ENCODE measurements at regions not wholly inside any gene's neighbourhood (a gene's known extent, or its start where the extent isn't known, plus 50 kb on each side); places are given as distances from the start of the nearest gene placed in this dataset.

DNA sequence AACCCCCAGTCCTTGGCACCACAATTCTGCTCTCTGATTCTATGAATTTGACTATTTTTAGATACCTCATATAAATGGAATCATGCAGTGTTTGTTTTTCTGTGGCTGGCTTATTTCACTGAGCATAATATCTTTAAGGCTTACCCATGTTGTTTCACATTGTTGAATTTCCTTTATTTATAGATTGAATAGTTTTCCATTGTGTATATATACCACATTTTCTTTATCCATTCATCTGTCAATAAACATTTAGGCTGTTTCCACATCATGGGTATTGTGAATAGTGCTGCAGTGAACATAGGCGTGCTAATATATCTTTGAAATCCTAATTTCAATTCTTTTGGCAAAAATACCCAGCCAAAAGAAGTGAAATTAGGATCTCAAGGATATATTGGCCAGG, 126.7 kb upstream of the SLC38A2 start (continued):
- TF ChIP-seq TAF1 (IDR thresholded peaks at IDR 0.05; ENCODE audit: borderline replicate concordance, low read depth, low read length) (no peak), RAD21 (IDR thresholded peaks at IDR 0.05; ENCODE audit: low read length) (no peak), NRF1 (IDR thresholded peaks at IDR 0.05; ENCODE audit: low read depth, low read length) (no peak), EZH2phosphoT487 (IDR thresholded peaks at IDR 0.05; ENCODE audit: borderline replicate concordance, low read depth) (no peak), SMC3 (IDR thresholded peaks at IDR 0.05; ENCODE audit: low read depth, low read length) (no peak), RCOR1 (IDR thresholded peaks at IDR 0.05; ENCODE audit: low read length) (no peak)

DNA sequence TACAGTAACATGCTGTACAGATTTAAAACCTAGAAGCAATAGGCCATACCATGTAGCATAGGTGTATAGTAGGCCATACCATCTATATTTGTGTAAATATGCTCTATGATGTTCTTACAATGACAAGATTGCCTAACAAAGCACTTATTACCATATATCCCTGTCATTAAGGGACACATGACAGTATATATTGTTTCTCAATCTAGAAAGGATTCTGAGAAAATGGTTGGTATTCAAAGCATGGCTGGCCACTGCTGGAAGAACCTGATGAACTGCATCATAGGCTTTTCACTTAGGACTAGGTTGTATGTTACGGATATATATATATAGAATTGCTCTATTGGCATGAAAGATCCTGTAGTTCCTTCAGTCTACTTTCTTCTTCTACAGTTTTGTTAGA, 125.2 kb upstream of the SLC38A2 start:
- Histone ChIP-seq H3K36me3 (replicated peaks in 1 of 2; ENCODE audit: control insufficient read depth in 1 of 2, insufficient read depth in 2 of 2, low read length in 1 of 2) (peaks cover 0 to 10% of the 10 kb centered on the region in 2 experiments), H3K9me3 (peaks cover 11% of the 10 kb centered on the region; the same call in 1 of the 2 replicates)
- POLR2A ChIA-PET, result no interaction called here

DNA sequence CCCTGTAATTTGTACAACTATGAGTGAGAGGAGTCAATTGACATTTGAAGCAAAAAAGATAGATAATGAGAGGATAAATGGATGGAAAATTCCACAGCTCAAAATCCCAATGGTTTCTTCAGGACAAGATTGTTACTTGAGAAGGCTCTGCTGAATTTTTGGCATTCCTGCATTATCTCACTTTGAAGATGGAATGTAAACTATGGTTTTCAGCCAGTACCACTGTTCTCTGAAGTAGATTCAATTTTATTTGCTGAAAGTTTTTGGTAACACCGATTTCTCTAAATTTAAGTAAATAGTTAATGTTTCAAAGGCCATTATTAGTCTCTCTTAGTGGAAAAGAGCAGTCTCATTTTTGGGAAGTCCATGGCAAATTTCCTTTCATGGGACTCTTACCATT, 121.9 kb upstream of the SLC38A2 start:
- Histone ChIP-seq H3F3A (replicated peaks; ENCODE audit: insufficient read depth) (peaks cover 14% of the 10 kb centered on the region), H3K9ac (no peak overlapping the region), H3K79me2 (ENCODE audit: insufficient read depth) (no peaks in the 10 kb centered on the region), H2AFZ (ENCODE audit: low read depth) (no peak overlapping the region), H3K36me3 (replicated peaks in 1 of 2; ENCODE audit: control insufficient read depth in 1 of 2, insufficient read depth in 2 of 2, low read length in 1 of 2) (no peaks in the 10 kb centered on the region), H4K20me1 (ENCODE audit: insufficient read depth) (no peaks in the 10 kb centered on the region), H3K9me3 (no peaks in the 10 kb centered on the region), H3K27ac (ENCODE audit: low read depth in 2 of 2, low read length in 1 of 2) (peak overlapping the region; percentile 75 to 77; a peak in 3 of 4 replicates), H3K27me3 (ENCODE audit: insufficient read depth) (no peaks in the 10 kb centered on the region), H3K4me2 (peak overlapping the region; percentile 1; the same call in 1 of the 2 replicates), H3K4me3 (ENCODE audit: low read depth in 2 of 2, low read length in 1 of 2) (no peak overlapping the region; a peak in 1 of 4 replicates), H3K9me2 (no peaks in the 10 kb centered on the region), H3K4me1 (ENCODE audit: control insufficient read depth in 1 of 2, insufficient read depth in 2 of 2, low read depth in 1 of 2, low read length in 1 of 2) (peaks cover 2 to 33% of the 10 kb centered on the region in 2 experiments)
- ChIA-PET POLR2A (no interaction called here), CTCF (no interaction called here)
- WGBS (ENCODE audit: low lambda C conversion rate), result 15% methylated on average over 1 of the region's 1 CpG
- no peak for DNase-seq
- TF ChIP-seq RXRA (IDR thresholded peaks at IDR 0.05; ENCODE audit: borderline replicate concordance, low read depth) (peak; percentile 33; the same call in 1 of the 2 replicates), RCOR1 (IDR thresholded peaks at IDR 0.05; ENCODE audit: low read length) (no peak), MXI1 (IDR thresholded peaks at IDR 0.05; ENCODE audit: low read depth, low read length) (no peak), FOXJ3 (CRISPR knock-in tag; IDR thresholded peaks at IDR 0.05) (no peak), EZH2phosphoT487 (IDR thresholded peaks at IDR 0.05; ENCODE audit: borderline replicate concordance, low read depth) (no peak), GABPA (IDR thresholded peaks at IDR 0.05; ENCODE audit: low read depth) (no peak), SMC3 (IDR thresholded peaks at IDR 0.05; ENCODE audit: low read depth, low read length) (no peak), JUND (IDR thresholded peaks at IDR 0.05) (peak; percentile 33; the same call in 1 of the 2 replicates), ELF1 (IDR thresholded peaks at IDR 0.05) (no peak), EP300 (IDR thresholded peaks at IDR 0.05; ENCODE audit: borderline replicate concordance in 1 of 2, low read depth in 1 of 2, low read length in 1 of 2) (peak; percentile 13 to 86; a peak in 2 of 4 replicates)
- TF ChIP-seq, protein P1, sequence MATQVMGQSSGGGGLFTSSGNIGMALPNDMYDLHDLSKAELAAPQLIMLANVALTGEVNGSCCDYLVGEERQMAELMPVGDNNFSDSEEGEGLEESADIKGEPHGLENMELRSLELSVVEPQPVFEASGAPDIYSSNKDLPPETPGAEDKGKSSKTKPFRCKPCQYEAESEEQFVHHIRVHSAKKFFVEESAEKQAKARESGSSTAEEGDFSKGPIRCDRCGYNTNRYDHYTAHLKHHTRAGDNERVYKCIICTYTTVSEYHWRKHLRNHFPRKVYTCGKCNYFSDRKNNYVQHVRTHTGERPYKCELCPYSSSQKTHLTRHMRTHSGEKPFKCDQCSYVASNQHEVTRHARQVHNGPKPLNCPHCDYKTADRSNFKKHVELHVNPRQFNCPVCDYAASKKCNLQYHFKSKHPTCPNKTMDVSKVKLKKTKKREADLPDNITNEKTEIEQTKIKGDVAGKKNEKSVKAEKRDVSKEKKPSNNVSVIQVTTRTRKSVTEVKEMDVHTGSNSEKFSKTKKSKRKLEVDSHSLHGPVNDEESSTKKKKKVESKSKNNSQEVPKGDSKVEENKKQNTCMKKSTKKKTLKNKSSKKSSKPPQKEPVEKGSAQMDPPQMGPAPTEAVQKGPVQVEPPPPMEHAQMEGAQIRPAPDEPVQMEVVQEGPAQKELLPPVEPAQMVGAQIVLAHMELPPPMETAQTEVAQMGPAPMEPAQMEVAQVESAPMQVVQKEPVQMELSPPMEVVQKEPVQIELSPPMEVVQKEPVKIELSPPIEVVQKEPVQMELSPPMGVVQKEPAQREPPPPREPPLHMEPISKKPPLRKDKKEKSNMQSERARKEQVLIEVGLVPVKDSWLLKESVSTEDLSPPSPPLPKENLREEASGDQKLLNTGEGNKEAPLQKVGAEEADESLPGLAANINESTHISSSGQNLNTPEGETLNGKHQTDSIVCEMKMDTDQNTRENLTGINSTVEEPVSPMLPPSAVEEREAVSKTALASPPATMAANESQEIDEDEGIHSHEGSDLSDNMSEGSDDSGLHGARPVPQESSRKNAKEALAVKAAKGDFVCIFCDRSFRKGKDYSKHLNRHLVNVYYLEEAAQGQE (IDR thresholded peaks at IDR 0.05; ENCODE audit: low read depth, low read length), result no peak

More for the DNA sequence above, 125.2 kb upstream of the SLC38A2 start:
- Histone ChIP-seq H3K4me1 (ENCODE audit: control insufficient read depth in 1 of 2, insufficient read depth in 2 of 2, low read depth in 1 of 2, low read length in 1 of 2) (peaks cover 0 to 10% of the 10 kb centered on the region in 2 experiments; a peak in 2 of 4 replicates), H3K79me2 (ENCODE audit: insufficient read depth) (no peaks in the 10 kb centered on the region), H3F3A (replicated peaks; ENCODE audit: insufficient read depth) (peaks cover 8% of the 10 kb centered on the region), H3K9me2 (no peaks in the 10 kb centered on the region), H2AFZ (ENCODE audit: low read depth) (no peak overlapping the region), H3K9ac (no peak overlapping the region), H3K4me3 (ENCODE audit: low read depth in 2 of 2, low read length in 1 of 2) (no peak overlapping the region), H3K4me2 (no peak overlapping the region), H3K27me3 (ENCODE audit: insufficient read depth) (no peaks in the 10 kb centered on the region), H4K20me1 (ENCODE audit: insufficient read depth) (no peaks in the 10 kb centered on the region), H3K27ac (ENCODE audit: low read depth in 2 of 2, low read length in 1 of 2) (no peak overlapping the region)
- CTCF ChIA-PET, result no interaction called here
- 100% methylated on average over 1 of the region's 1 CpG for WGBS (ENCODE audit: low lambda C conversion rate)
- no peak for DNase-seq
- TF ChIP-seq YY1 (IDR thresholded peaks at IDR 0.05; ENCODE audit: low read depth), result no peak
- TF ChIP-seq TCF12 (IDR thresholded peaks at IDR 0.05), result no peak
- no peak for TF ChIP-seq MXI1 (IDR thresholded peaks at IDR 0.05; ENCODE audit: low read depth, low read length)
- TF ChIP-seq SMC3 (IDR thresholded peaks at IDR 0.05; ENCODE audit: low read depth, low read length), result no peak
- TF ChIP-seq EZH2phosphoT487 (IDR thresholded peaks at IDR 0.05; ENCODE audit: borderline replicate concordance, low read depth), result no peak
- TF ChIP-seq MEF2A (IDR thresholded peaks at IDR 0.05; ENCODE audit: borderline replicate concordance, low read depth), result no peak
- TF ChIP-seq, protein P2, sequence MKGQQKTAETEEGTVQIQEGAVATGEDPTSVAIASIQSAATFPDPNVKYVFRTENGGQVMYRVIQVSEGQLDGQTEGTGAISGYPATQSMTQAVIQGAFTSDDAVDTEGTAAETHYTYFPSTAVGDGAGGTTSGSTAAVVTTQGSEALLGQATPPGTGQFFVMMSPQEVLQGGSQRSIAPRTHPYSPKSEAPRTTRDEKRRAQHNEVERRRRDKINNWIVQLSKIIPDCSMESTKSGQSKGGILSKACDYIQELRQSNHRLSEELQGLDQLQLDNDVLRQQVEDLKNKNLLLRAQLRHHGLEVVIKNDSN (IDR thresholded peaks at IDR 0.05; ENCODE audit: borderline replicate concordance, low read depth), result no peak
- TF ChIP-seq, protein P3, sequence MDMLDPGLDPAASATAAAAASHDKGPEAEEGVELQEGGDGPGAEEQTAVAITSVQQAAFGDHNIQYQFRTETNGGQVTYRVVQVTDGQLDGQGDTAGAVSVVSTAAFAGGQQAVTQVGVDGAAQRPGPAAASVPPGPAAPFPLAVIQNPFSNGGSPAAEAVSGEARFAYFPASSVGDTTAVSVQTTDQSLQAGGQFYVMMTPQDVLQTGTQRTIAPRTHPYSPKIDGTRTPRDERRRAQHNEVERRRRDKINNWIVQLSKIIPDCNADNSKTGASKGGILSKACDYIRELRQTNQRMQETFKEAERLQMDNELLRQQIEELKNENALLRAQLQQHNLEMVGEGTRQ (IDR thresholded peaks at IDR 0.05; ENCODE audit: borderline replicate concordance, low read depth, low read length), result no peak
- no peak for TF ChIP-seq FOXJ3 (CRISPR knock-in tag; IDR thresholded peaks at IDR 0.05)
- TF ChIP-seq SIN3A (IDR thresholded peaks at IDR 0.05; ENCODE audit: borderline replicate concordance, low read depth, low read length), result no peak
- TF ChIP-seq NRF1 (IDR thresholded peaks at IDR 0.05; ENCODE audit: low read depth, low read length), result no peak
- no peak for TF ChIP-seq ELF1 (IDR thresholded peaks at IDR 0.05)
